Neural cell (in vitro differentiated cells): ENCODE measurements at regions not wholly inside any gene's neighbourhood (a gene's known extent, or its start where the extent isn't known, plus 50 kb on each side); places are given as distances from the start of the nearest gene placed in this dataset.

Experiments
- EZH2 ChIP-seq: fragments of 200-600, 300-800 bp; shearing (Covaris generic), sonication (generic); IDR thresholded peaks from 2 replicates; pipeline ENCODE4 v1.6.1; 2014; ENCODE audit warnings: antibody characterized with exemption, low read length, borderline replicate concordance, mild to moderate bottlenecking; ENCODE audit not compliant: insufficient read depth, poor library complexity, severe bottlenecking
- MXI1 ChIP-seq: fragments of 450-650 bp; conservative IDR thresholded peaks from 2 replicates; pipeline ENCODE4 v1.6.1; 2014; ENCODE audit warnings: antibody characterized with exemption, mild to moderate bottlenecking; ENCODE audit not compliant: poor library complexity, severe bottlenecking
- POLR2AphosphoS5 ChIP-seq: IDR thresholded peaks from 2 replicates; pipeline ENCODE4 v1.6.1; 2012
- TAF1 ChIP-seq: IDR thresholded peaks from 2 replicates; pipeline ENCODE4 v1.6.1; 2012; ENCODE audit warnings: low read depth
- TF ChIP-seq, protein P1 (sequence below): fragments of 450-650 bp; IDR thresholded peaks from 2 replicates; pipeline ENCODE4 v1.5.1; 2014; ENCODE audit warnings: antibody characterized with exemption, mild to moderate bottlenecking, moderate library complexity; ENCODE audit not compliant: poor library complexity, severe bottlenecking

DNA sequence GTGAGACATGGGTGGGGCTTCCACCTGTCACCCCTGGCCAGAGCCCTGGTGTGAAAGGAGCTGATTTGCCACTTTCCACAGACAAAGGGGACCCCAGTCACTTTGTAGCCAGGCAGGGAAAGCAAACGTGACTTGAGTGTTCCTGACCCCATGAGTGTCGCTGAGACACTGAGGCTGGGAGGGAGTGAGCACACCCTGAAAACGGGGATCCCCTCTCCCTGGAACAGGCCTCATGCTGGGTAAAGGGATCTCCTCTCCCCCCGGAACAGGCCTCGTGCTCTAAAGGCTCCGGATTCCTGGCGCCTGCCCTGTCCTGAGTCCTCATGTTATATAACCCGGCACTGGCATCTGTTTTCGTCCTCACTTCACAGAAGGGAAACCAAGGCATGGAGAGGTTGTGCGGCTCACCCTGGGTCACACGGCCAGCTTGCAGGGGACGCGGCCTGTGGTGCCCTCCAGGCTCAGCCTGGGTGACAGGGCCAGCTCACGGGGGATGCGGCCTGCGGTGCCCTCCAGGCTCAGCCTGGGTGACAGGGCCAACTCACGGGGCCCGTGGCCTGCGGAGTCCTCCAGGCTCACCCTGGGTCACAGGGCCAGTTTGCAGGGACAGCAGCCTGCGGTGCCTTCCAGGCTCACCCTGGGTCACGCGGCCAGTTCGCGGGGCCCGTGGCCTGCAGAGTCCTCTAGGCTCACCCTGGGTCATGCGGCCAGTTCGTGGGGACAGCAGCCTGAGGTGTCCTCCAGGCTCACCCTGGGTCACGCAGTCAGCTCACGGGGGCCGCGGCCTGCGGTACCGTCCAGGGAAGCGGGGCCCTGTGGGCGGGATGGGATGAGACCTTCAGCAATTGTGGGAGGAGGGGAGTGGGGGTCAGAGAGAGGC is 104.7 kb downstream of the PDGFA start:
- TF ChIP-seq, protein P1, sequence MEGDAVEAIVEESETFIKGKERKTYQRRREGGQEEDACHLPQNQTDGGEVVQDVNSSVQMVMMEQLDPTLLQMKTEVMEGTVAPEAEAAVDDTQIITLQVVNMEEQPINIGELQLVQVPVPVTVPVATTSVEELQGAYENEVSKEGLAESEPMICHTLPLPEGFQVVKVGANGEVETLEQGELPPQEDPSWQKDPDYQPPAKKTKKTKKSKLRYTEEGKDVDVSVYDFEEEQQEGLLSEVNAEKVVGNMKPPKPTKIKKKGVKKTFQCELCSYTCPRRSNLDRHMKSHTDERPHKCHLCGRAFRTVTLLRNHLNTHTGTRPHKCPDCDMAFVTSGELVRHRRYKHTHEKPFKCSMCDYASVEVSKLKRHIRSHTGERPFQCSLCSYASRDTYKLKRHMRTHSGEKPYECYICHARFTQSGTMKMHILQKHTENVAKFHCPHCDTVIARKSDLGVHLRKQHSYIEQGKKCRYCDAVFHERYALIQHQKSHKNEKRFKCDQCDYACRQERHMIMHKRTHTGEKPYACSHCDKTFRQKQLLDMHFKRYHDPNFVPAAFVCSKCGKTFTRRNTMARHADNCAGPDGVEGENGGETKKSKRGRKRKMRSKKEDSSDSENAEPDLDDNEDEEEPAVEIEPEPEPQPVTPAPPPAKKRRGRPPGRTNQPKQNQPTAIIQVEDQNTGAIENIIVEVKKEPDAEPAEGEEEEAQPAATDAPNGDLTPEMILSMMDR: no peak
- TF ChIP-seq POLR2AphosphoS5: no peak
- no peak for TF ChIP-seq TAF1
- no peak for TF ChIP-seq MXI1
- no peak for TF ChIP-seq EZH2
